Kidney capillary endothelial cell (primary cell): ENCODE measurements at regions not wholly inside any gene's neighbourhood (a gene's known extent, or its start where the extent isn't known, plus 50 kb on each side); places are given as distances from the start of the nearest gene placed in this dataset.
"Not testable (repeated sequence)": the region's sequence is repeated elsewhere in the genome, so short reads cannot be mapped to it uniquely, and the experiment has no call there.

Experiments
- DNase-seq: peaks from one replicate; pipeline ENCODE4 v3.0.0-alpha.2; 2018; ENCODE audit warnings: low spot score

DNA sequence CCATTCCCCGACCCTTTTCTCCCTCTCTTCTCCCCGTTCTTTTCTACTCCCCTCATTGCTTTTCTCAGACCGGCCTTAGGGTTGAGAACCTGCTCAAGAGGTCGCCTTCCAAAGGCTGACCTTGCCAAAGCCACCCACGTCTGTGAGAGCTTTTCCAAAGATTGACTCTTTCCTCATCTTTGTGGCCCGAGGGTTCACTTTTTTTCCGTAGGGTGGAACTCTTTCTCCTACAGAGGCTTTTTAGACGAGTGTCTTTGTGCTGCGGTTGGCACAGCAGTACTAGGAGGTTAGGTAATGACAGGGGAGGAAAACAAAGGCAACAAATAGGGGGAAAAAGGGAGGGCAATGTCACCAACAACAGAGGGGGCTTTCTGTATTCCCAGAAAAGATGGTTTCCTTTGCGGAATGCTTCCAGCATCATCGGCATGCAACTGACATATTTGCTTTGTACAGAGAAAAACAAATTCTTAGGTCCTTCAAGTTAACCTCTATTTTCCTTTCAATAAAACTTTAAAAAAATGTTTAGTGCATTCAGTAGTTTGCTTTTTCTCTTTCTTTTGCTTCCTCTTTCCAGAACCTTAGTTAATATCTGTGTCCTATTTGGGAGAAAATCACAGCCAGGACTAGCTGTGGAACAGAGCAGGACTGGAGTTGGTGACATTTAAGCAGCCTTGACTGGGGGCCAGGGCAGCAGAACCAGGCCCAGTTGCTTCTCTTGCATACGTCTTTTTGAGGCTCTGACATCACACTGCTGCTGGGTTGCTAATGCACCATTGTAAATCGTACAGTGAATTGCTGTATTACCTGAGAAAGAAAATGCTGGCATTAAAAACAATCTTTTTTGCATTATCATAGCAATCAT, 188.1 kb upstream of the FANCL start:
- no peak for DNase-seq

DNA sequence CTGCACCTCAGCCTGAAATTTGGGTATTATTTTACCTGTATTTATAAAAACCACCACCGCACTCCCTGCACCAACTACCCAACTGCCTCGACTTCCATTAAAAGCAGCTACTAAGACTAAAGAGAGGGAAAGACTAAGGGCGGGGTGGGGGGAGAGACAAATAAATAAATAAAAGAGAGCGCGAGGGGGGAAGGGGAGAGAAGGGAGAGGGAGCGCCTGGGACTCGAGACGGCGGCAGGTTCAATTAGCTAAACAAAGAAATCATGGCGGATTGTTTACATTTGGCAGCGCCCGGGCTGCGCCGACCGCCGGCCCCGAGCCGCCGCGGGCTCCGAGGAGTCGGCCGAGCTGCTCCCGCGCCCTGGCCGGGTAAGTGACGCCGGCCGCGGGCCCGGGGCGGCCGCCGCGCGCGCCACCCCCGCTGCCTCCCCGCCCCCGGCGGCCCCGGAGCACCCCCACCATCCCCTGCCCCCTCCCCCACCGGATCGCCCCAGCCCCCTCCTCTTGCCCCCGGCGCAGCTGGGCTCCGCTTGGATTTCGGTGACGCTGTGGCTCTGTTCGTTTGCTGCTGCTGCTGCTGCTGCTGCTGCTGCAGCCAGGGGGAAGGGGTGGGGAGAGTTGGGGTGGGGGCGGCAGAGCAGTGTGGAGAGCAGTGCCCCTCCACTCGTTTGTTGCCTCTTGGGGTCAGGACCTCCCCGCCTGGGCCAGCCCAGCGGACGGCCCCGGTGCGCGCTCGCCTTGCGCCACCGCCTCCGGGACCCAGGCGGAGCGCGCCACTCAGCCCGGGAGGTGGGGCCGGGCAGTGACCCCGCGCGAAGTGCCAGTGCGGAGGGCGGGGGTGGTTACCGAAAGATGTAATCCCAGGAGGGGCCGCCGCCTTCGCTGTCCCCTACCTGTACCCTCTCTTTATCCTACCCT, 187.2 kb upstream of the FANCL start:
- DNase-seq = no peak

DNA sequence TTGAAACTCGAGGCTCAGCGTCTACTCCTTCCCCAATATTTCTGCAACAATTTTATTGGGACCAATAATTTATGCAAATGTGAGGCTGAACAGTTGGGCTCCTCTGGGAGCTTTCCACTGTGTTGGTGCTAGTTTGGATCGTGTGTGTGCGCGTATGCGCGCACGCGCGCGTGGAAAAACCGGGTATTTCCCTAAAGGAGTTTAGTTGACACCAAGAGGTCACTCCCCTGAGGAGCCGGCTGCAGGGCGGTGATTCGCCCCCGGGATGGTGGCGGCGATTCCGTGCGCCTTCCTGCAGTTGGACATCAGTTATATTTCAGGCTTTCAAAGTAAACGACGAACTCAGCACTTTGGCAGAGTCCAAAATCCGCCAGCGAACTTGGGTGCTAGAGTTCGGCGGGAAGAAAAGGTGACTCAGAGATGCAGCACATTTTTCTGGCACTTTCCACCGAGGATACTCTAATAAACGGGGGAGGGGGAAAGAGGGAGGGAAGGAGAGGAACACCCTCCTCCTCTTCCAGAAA, 186.5 kb upstream of the FANCL start:
- DNase-seq = peak; percentile 8

GRCh38 chr2:58425368-58425767, 184.2 kb upstream of the FANCL start:
- no peak for DNase-seq

DNA sequence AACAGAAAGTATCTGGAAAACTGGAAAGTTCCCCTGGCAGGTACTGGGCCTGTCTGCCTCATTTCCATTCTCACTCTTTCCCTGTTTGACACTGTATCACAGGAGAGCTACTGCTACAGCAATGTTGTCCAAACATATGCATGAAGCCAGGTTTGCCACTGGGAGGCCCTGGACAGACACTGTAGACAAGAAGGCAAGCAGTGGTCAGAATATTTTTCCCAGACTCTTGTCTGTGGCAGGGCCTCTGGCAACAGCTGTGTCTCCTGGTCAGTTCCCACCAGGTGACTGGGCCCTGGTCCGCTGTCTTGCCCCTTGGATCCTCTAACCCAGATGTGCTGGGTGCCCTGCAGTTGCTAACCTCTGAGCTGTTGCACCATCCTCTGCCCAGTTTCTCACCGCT, 178.9 kb upstream of the FANCL start:
- DNase-seq = no peak

GRCh38 chr2:58416696-58417095, 175.6 kb upstream of the FANCL start:
- no peak for DNase-seq

- DNase-seq = no peak
Observed at GRCh38 chr2:58414506-58414905, 173.4 kb upstream of the FANCL start.

DNA sequence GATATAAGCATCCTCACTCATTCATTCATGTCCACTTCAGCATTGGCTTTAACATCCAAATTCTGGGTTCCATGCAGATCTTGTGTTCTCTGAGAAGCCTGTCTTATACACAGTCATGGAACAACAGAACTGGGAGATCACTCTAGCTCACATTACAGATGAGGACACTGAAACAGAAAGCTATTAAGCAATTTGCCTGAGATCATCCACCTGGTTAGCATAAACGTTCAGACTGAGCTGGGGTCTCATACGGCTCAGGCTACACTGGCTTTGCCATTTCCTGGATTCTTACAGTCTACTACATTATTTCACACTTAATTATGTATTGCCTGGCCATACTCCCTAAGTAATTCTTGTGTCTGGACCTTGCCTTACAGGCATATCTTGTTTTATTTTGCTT, 169.4 kb upstream of the FANCL start:
- DNase-seq = no peak

GRCh38 chr2:58407487-58407886, 166.4 kb upstream of the FANCL start:
- DNase-seq = no peak

- no peak for DNase-seq
Observed at GRCh38 chr2:58405341-58405740, 164.2 kb upstream of the FANCL start.

- no peak for DNase-seq
Observed at GRCh38 chr2:58401936-58402335, 160.8 kb upstream of the FANCL start.

GRCh38 chr2:58398406-58398805, 157.3 kb upstream of the FANCL start:
- DNase-seq = no peak

DNA sequence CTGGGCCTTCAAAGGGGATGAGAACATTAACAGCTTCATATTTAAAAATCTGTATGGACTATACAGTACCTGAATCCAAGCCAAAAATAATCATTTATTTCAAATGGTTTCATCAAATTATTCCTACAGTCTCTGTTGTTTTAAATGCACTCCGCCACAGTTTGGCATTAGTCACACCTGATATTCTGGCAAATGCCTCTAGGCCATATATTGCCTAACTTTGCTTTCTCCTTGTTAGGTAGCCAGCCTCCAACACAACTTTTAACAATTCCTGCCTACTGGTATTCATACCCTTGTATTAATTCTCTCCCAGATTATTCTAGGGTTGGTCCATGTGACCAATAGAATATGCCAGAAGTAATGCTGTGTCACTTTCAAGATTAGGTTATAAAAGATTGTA, 146.6 kb upstream of the FANCL start:
- DNase-seq = no peak

DNA sequence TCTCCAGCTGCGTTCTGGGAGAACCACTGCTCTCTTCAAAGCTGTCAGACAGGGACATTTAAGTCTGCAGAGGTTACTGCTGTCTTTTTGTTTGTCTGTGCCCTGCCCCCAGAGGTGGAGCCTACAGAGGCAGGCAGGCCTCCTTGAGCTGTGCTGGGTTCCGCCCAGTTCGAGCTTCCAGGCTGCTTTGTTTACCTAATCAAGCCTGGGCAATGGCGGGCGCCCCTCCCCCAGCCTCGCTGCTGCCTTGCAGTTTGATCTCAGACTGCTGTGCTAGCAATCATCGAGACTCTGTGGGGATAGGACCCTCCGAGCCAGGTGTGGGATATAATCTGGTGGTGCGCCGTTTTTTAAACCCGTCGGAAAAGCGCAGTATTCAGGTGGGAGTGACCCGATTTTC, 145.8 kb upstream of the FANCL start:
- not testable (repeated sequence) for DNase-seq

GRCh38 chr2:58378152-58378551, 137.0 kb upstream of the FANCL start:
- DNase-seq = no peak

DNA sequence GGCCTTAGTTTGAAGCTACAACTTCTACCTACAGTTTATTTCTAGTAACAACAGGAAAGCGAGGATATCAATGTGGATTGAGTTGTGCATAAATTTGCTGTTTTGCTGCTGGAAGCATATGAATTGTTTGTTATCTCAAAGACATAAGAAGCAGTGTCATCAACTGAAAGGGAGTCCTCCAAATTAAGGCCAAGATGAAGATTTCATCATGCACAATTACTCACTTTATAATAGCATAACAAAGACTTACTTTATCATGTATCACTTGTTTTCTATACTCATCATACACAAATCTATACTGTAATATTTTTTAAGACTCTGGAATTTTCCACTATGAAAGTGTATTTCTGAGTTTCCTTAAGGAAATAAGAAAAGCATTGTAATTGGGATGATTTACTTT, 136.1 kb upstream of the FANCL start:
- DNase-seq = no peak

DNA sequence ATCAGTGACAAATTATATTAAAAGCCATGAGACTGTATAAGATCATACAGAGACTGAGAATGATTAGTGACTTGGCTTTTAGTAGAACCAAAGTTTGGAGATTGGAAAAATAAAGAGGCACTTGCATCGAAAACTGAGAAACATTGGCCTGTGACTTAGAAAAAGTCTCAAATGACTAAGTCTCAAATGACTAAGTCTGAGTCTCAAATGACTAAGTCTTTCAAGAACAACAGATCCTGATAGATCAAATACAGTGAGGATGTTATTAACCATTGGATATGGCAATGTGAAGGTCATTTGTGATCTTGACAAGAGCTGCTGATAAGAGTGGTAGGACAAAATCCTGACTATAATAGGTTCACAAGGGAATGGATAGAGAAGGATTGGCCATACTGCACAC, 135.5 kb upstream of the FANCL start:
- peak; percentile 0 for DNase-seq

DNA sequence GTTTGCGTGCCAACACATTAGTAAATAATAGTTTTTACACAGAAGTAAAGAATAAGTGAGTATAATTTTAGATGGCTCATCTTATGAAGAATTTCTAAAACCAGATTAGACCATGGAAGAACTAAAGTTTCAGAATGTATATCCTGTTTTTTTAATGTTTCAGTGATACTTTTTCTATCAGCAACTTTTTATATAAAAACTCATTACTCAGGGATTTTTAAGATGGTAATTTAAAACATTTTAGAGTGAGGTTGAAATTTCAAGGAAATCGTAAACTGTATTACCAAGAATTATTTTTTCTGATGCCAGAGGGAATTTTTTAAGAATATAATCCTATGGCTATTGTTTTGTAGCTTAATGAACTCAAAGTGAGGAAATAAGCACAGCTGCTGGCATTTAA, 128.5 kb upstream of the FANCL start:
- DNase-seq = no peak

GRCh38 chr2:58364098-58364497, 123.0 kb upstream of the FANCL start:
- DNase-seq = no peak

DNA sequence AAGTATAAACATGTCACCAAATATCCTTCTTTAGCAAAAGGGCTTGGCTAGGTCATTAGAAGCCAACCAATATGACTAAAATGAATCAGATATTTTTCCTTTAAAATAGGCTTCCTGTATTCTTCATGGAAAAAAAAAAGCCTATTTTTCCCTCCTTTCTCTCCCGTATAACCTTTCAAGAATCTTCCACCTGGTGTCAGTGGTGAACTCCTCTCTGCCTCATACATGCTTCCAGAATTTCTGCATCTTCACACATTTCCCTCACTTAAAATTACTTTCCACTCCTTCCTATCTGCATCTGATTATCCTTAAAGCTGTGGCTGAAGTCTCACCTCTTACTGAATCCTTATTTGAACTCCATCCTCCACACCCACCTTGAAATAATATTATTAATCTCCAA, 116.9 kb upstream of the FANCL start:
- DNase-seq = no peak

GRCh38 chr2:58357521-58357920, 116.4 kb upstream of the FANCL start:
- DNase-seq = no peak

DNA sequence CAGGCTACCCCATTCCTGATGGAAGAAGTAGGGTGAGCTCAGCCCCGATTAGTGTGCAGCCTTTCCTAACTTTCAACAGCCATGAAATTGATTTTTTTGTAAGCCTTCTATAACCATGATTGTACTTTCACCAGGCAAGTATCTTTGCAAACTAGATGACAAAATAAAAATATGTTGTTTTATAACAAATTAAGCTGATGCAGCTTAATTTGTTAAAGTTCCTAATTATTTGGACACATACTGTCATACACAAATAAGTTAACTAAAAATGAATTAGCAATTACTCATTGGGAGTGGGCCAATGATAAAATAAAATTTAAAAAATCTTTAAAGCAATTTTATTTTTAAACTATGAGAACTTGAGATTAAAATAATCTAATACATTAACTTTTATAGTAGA, 113.1 kb upstream of the FANCL start:
- DNase-seq = no peak

DNA sequence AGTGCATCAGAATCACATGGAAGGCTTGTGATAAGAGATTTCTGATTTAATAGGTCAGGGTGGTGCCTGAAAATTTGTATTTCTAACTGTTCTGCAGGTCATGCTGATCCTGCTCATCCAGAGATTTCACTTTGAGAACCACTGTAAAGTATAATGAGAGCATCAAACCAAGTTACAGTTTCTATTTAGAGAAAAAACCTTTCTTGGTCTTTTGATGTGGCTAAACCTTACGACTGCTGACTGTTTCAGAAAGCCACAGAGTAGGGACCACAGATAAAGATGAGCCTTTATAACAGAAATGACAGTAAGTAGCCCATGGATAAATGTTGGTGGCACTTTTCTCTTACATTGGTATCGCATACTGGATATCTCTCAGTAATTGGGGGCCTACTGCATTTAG, 109.4 kb upstream of the FANCL start:
- no peak for DNase-seq
